IgD-negative memory B cell (primary cell): ENCODE measurements at regions not wholly inside any gene's neighbourhood (a gene's known extent, or its start where the extent isn't known, plus 50 kb on each side); places are given as distances from the start of the nearest gene placed in this dataset.

Experiments used
- H3K27ac Mint-ChIP-seq, 3 donors: one replicate each; pipeline ENCODE4 v1.8.0; 2020 to 2022; ENCODE audit warnings: mild to moderate bottlenecking in 3 of 3, mixed read lengths in 3 of 3, moderate library complexity in 1 of 3
- H3K27me3 Mint-ChIP-seq: one replicate; pipeline ENCODE4 v1.8.0; 2021; ENCODE audit warnings: mixed read lengths
- H3K36me3 Mint-ChIP-seq: one replicate; pipeline ENCODE4 v1.8.0; 2020; ENCODE audit warnings: mild to moderate bottlenecking, mixed read lengths
- H3K4me1 Mint-ChIP-seq, 3 donors: one replicate each; pipeline ENCODE4 v1.8.0; 2020 to 2022; ENCODE audit warnings: mixed read lengths in 3 of 3, mild to moderate bottlenecking in 1 of 3
- H3K4me3 Mint-ChIP-seq, 4 donors: one replicate each; pipeline ENCODE4 v1.8.0; 2020 to 2022; ENCODE audit warnings: mild to moderate bottlenecking in 4 of 4, mixed read lengths in 4 of 4, moderate library complexity in 3 of 4
- H3K9me3 Mint-ChIP-seq, 3 donors: one replicate each; pipeline ENCODE4 v1.8.0; 2020 to 2021; ENCODE audit warnings: mixed read lengths in 3 of 3, mild to moderate bottlenecking in 1 of 3

DNA sequence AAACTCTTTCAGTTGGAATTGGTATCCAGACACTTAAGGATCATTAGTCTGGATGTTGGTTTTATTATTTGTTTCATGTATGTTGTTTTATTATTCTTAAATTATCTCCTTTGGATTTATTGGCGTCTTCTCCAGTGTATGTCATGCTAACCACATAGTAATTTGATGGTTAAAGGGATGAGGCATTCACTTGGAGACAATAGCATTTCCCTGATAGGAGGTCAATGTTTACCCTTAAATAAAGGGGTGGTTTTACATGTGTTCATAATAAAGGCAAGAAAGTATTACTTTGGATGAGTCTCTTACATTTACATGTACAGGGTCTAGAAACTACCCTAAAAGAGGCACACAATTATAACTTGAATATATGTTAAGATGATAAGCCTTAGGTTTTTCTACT lies 51.2 kb upstream of the RNF144B start:
- Mint-ChIP-seq H3K9me3 (no peaks in the 10 kb centered on the region), H3K4me1 (peaks cover 4 to 21% (median 11%) of the 10 kb centered on the region in 3 donors), H3K36me3 (no peaks in the 10 kb centered on the region), H3K27me3 (no peaks in the 10 kb centered on the region), H3K27ac (no peak overlapping the region), H3K4me3 (no peak overlapping the region)

DNA sequence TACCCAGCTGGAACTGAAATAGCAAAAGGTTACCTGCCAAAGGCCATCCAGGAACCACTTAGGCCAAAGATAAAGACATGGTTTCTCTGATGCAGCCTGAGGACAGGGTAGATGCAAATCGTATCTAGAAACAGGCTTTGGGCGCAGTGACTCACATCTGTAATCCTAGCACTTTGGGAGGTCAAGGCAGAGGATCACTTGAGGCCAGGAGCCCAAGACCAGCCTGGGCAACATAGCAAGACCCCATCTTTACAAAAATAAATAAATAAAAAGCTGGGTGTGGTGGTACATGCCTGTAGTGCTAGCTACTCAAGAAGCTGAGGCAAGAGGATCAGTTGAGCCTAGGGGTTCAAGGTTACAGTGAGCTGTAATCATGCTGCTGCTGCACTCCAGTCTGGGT lies 52.9 kb upstream of the RNF144B start:
- H3K36me3 Mint-ChIP-seq: no peaks in the 10 kb centered on the region
- H3K27ac Mint-ChIP-seq: peak overlapping the region in 1 of 3 donors; percentile 23
- peaks cover 15 to 30% (median 17%) of the 10 kb centered on the region in 3 donors for H3K4me1 Mint-ChIP-seq
- H3K9me3 Mint-ChIP-seq: no peaks in the 10 kb centered on the region
- H3K4me3 Mint-ChIP-seq: no peak overlapping the region
- no peaks in the 10 kb centered on the region for H3K27me3 Mint-ChIP-seq

DNA sequence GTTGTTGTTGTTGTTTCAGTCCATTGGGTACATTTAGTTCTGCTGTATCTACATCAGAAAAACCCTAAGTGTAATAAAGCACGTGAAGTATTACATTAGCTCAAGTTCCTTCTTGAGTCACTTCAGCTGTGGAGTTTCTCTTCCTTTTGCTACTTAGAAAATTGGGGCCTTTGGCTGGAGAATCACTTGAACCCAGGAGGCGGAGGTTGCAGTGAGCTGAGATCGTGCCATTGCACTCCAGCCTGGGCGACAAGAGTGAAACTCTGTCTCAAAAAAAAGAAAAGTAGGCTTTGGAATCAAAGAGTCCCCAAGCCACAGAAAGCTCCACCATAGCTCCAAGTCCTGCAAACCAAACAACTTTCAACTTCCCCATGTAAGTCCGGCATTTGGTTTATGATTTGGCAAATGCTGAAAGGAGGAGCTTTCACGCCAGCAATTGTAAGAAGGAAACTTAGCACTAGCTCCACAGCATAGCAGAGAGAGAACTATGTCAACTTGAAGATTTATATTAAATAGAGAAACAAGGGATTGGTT lies 56.5 kb upstream of the RNF144B start:
- Mint-ChIP-seq H3K27me3 (no peaks in the 10 kb centered on the region), H3K27ac (peak overlapping the region; percentile 13 to 76 (median 69)), H3K4me1 (peaks cover 26 to 43% (median 29%) of the 10 kb centered on the region in 3 donors), H3K4me3 (peak overlapping the region in 2 of 4 donors; percentile 6 to 42), H3K36me3 (no peaks in the 10 kb centered on the region), H3K9me3 (no peaks in the 10 kb centered on the region)

DNA sequence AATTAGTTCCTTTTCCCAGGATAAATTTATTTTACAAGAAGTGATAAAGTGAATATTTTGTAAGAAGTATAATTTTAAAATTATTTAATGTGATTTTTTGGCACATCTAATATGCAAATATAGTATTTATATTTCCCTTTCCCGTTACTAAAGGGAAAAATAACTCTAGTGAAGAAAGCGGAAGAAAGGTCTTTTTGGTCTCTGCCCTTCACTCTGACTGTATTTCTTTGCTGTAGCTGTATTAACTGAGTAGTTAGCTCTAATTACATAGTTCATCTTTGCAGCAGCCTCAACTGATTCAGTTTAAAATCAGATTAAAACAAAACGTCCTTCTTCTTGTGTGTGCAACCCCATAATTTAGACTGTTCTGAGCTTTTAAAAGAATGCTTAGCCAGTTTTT lies 57.4 kb upstream of the RNF144B start:
- Mint-ChIP-seq H3K27me3 (no peaks in the 10 kb centered on the region), H3K27ac (peak overlapping the region in 2 of 3 donors; percentile 13 to 69), H3K4me3 (peak overlapping the region in 3 of 4 donors; percentile 6 to 27 (median 19)), H3K36me3 (no peaks in the 10 kb centered on the region), H3K4me1 (peaks cover 26 to 43% (median 29%) of the 10 kb centered on the region in 3 donors), H3K9me3 (no peaks in the 10 kb centered on the region)

DNA sequence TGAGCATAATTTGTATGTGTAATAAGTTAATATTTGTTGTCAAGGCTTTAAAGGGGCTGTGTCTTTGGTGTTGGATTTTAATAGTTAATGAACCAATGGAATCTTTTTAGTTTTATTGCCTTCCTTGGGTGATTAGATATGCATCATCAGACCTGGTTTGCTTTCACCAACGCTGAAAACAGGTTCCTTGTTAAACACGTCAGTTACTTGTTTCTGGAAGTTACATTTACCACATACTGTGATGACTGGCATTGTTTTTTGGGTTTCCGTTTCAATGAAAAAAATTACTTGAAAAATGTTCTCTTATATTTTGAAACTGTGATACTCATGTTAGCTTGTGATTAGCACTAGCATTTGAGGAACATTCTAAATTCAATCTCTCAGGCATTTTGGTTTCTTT lies 58.6 kb upstream of the RNF144B start:
- H3K4me1 Mint-ChIP-seq: peaks cover 26 to 50% (median 29%) of the 10 kb centered on the region in 3 donors
- H3K9me3 Mint-ChIP-seq: no peaks in the 10 kb centered on the region
- H3K4me3 Mint-ChIP-seq: peak overlapping the region in 2 of 4 donors; percentile 58 to 90
- H3K36me3 Mint-ChIP-seq: no peaks in the 10 kb centered on the region
- no peaks in the 10 kb centered on the region for H3K27me3 Mint-ChIP-seq
- H3K27ac Mint-ChIP-seq: peak overlapping the region; percentile 33 to 68 (median 40)

DNA sequence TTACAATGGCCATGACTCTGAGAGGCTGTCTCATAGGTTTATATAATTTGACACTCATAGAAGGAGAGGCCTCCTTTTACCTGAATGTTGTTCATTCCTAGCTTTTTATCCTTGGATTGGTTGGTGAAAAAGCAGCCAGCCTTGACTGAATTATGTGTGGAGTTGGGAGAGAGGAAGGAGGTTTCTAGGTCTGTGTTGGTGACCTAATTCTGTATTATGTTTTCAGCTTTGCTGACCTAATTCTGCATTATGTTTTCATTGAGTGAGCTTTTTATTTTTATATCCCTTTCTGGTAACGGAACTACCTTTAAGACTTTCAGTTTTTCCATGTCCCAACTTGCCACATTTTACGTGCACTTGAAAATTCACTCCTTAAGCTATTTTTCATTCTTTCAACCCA lies 59.1 kb upstream of the RNF144B start:
- no peaks in the 10 kb centered on the region for H3K36me3 Mint-ChIP-seq
- no peaks in the 10 kb centered on the region for H3K27me3 Mint-ChIP-seq
- no peaks in the 10 kb centered on the region for H3K9me3 Mint-ChIP-seq
- H3K4me1 Mint-ChIP-seq: peaks cover 26 to 50% (median 29%) of the 10 kb centered on the region in 3 donors
- H3K27ac Mint-ChIP-seq: peak overlapping the region in 2 of 3 donors; percentile 33 to 40
- peak overlapping the region in 1 of 4 donors; percentile 90 for H3K4me3 Mint-ChIP-seq

DNA sequence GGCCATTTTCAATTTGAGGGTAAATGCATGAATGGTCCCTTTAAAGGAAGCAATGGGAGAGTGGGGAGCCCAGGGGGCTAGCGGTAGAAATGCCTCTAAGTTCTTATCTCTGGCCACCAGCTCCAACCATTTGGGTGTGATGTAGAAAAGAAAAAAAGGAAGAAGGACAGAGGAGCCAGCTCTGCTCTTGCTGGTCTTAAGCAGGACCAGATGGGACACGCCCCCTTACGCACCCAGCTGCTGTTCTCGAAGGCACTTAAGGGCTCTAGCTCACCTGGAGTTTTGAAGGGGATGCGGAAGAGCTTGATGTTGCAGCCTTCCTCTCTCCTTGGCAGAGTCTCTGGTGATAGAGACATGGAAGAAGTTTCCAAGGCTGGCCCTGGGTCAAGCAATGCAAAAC lies 59.5 kb upstream of the RNF144B start:
- no peaks in the 10 kb centered on the region for H3K27me3 Mint-ChIP-seq
- peaks cover 26 to 50% (median 29%) of the 10 kb centered on the region in 3 donors for H3K4me1 Mint-ChIP-seq
- peak overlapping the region in 2 of 4 donors; percentile 81 to 90 for H3K4me3 Mint-ChIP-seq
- no peaks in the 10 kb centered on the region for H3K36me3 Mint-ChIP-seq
- H3K9me3 Mint-ChIP-seq: no peaks in the 10 kb centered on the region
- H3K27ac Mint-ChIP-seq: peak overlapping the region in 2 of 3 donors; percentile 33 to 40

DNA sequence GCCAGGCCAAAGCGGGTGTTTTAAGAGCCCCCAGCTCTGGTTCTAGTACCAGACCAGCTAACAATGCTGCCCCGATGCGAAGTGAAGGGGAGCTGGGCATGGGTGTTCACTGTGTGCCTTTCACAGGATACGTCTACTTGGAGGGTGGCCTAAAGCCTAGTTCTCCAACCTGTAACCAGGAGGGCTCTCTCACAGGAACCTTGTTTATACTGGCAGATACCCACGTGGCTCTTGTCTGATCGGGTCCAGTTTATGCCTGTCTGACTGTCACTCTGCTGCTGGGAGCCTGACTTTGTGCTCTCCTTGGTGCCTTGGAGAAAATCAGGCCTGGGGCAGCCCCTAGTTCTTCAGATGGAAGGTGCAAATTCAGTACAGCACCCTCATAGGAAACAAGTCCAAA lies 60.2 kb upstream of the RNF144B start:
- H3K4me1 Mint-ChIP-seq: peaks cover 26 to 50% (median 29%) of the 10 kb centered on the region in 3 donors
- H3K4me3 Mint-ChIP-seq: peak overlapping the region in 1 of 4 donors; percentile 90
- H3K27me3 Mint-ChIP-seq: no peaks in the 10 kb centered on the region
- no peaks in the 10 kb centered on the region for H3K36me3 Mint-ChIP-seq
- H3K27ac Mint-ChIP-seq: peak overlapping the region in 1 of 3 donors; percentile 33
- H3K9me3 Mint-ChIP-seq: no peaks in the 10 kb centered on the region

DNA sequence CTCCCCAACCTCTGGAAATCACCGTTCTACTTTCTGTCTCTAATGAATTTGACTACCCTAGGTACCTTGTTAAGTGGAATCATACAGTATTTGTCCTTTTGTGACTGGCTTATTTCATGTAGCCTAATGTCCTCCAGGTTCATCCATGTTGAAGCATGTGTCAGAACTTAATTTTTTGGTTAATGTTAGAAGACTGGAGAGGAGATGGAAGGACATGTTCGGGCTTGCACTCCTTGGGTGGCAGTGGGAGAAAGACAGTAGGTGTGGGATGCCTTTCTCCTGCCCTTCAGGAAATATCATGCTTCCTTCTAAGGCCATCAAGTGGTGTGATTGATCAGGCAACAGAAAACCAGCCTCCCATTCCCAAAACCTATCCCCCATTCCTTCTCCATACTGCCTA lies 61.1 kb upstream of the RNF144B start:
- no peak overlapping the region for H3K27ac Mint-ChIP-seq
- H3K4me1 Mint-ChIP-seq: peaks cover 26 to 48% (median 28%) of the 10 kb centered on the region in 3 donors
- no peaks in the 10 kb centered on the region for H3K27me3 Mint-ChIP-seq
- H3K4me3 Mint-ChIP-seq: peak overlapping the region in 1 of 4 donors; percentile 55
- H3K36me3 Mint-ChIP-seq: no peaks in the 10 kb centered on the region
- H3K9me3 Mint-ChIP-seq: no peaks in the 10 kb centered on the region

DNA sequence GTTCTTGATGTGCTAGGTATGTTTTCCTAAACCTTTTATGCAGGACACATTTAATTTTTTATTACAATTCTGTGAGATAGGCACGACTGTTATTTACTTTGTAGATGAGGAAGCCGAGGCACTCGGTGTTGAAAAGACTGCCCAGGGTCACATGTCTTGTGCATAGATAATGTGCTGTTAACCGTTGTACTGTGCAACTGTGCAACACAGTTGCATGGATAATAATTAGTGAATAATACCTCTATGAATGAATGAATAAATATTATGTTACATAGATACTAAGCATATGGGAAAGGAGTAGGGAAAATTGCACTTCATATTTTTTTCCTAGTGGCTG lies 60.3 kb upstream of the DEK start:
- H3K27me3 Mint-ChIP-seq: no peaks in the 10 kb centered on the region
- no peak overlapping the region for H3K4me3 Mint-ChIP-seq
- peaks cover 17 to 35% (median 19%) of the 10 kb centered on the region in 3 donors for H3K4me1 Mint-ChIP-seq
- H3K36me3 Mint-ChIP-seq: no peaks in the 10 kb centered on the region
- H3K9me3 Mint-ChIP-seq: no peaks in the 10 kb centered on the region
- H3K27ac Mint-ChIP-seq: no peak overlapping the region

DNA sequence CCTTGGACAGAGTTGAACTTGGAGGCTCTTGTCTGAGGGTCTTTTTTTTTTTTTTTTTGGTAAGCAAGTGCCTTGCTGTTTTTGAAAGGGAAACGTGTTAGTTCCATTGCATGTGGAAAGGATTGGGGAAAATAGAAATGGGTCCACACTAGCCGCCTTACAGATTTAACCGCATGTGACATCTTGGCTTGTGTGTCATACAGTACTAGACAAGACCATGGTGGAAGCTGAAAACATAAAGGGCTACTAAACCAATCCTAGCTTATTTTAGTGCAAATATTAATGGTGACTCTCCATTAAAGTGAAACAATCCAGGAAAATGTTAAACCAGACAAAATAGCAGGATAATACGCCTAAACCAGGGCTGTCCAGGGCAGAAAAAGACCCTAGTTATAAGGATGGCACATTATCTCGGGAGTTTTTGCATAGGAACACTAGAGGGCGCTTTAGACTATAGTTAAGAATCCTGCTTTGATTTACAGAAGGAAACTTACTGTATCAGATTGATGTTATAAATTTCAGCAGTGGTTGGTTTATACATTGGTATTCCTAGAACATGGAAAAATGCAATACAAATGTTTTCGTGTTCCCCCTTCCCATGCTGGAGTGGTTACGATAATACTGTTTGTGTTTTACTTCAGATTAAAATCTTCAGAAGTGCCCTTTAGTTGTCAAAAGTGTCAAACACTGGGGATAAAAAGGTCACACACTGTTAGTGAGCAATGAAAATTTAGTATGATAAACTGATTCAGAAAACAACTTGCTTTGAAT lies 59.8 kb upstream of the DEK start:
- no peak overlapping the region for H3K27ac Mint-ChIP-seq
- H3K27me3 Mint-ChIP-seq: peaks cover 2% of the 10 kb centered on the region
- H3K4me3 Mint-ChIP-seq: no peak overlapping the region
- H3K36me3 Mint-ChIP-seq: no peaks in the 10 kb centered on the region
- no peaks in the 10 kb centered on the region for H3K9me3 Mint-ChIP-seq
- H3K4me1 Mint-ChIP-seq: peaks cover 17 to 34% (median 19%) of the 10 kb centered on the region in 3 donors

DNA sequence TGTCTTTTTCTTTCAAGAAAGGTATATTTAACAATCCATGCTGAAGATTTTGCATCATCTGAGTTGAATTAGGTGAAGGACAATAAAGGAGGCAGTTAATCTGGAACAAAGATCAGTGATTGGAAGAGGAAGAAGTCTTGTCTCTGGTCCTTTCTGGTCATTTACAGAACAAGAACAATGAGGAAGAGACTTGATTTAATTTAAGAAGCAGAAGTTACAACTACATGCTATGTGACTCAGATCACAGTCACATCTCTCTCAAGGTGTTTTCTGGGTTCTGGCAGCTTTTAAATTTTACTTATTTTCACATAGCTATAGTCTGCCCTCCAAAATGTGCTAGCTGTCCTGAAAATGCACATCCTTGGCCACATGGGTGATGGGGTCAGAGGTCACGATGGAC lies 53.5 kb upstream of the DEK start:
- Mint-ChIP-seq H3K9me3 (no peaks in the 10 kb centered on the region), H3K27ac (no peak overlapping the region), H3K4me3 (no peak overlapping the region), H3K36me3 (no peaks in the 10 kb centered on the region), H3K4me1 (peaks cover 0 to 3% (median 0%) of the 10 kb centered on the region in 3 donors), H3K27me3 (peaks cover 2% of the 10 kb centered on the region)

DNA sequence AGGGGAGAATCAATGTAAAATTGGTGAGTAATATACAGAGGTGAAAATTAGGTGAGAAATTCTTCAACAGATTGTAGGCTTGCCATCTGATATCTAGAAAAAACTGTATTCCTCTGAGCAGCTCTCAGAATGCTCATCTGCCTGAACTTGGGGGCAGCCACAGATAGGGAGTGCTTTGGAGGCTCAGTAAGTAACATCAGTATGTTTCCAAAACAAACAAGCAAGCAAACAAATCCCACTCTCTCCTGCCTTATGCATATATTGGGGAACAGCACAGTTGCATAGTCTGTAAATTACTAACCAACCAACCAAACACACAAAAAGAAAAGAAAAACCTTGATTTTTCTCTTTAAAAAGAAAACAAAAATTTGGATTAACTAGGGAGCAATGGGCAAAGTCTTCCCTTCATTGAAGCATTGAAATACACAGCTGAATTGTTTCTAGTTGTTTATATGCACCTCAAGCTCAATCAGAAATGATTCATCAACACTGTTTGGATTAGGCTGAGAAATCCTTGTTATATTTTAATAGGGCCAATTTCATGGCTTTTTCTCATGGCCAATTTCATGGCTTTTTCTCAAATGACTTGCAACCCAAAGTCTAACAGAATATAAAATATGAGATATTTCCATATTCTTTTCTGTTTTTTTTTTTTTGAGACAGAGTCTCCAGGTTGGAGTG lies 50.1 kb upstream of the DEK start:
- Mint-ChIP-seq H3K9me3 (peaks cover 0 to 2% (median 0%) of the 10 kb centered on the region in 3 donors), H3K4me3 (no peak overlapping the region), H3K4me1 (peaks cover 0 to 3% (median 0%) of the 10 kb centered on the region in 3 donors), H3K27ac (no peak overlapping the region), H3K27me3 (peaks cover 2% of the 10 kb centered on the region), H3K36me3 (no peaks in the 10 kb centered on the region)
